NCI-H1436 treated with DMSO at 0.1 percent for 48 hours (cell line): ENCODE measurements at regions not wholly inside any gene's neighbourhood (a gene's known extent, or its start where the extent isn't known, plus 50 kb on each side); places are given as distances from the start of the nearest gene placed in this dataset.
"Not testable (repeated sequence)": the region's sequence is repeated elsewhere in the genome, so short reads cannot be mapped to it uniquely, and the experiment has no call there.

Source experiments
- DNase-seq: peaks from one replicate; lab custom pipeline; 2025; lab: John Stamatoyannopoulos, UW

GRCh38 chr13:88718781-88719180 lies 1047.6 kb downstream of the SLITRK5 start:
- DNase-seq = no peak

DNA sequence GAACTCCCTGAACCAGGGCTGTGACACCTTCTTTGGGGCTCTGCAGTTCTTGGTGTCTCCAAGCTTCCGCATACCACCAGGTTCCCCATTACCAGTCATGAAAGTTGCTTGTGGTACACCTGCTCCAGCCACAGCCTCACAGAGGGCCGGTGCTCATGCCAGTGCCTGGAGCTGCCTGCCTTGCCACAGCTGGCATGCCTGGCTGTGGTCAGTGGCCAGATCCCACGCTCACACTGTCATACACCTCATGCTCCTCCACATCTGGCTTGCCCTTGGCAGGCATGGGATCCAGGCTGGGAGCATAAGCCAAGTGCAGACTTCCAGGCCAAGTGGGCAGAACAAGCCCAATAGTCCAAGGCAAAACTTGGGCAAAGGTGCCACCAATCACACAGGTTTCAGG lies 1054.9 kb downstream of the SLITRK5 start:
- no peak for DNase-seq

DNA sequence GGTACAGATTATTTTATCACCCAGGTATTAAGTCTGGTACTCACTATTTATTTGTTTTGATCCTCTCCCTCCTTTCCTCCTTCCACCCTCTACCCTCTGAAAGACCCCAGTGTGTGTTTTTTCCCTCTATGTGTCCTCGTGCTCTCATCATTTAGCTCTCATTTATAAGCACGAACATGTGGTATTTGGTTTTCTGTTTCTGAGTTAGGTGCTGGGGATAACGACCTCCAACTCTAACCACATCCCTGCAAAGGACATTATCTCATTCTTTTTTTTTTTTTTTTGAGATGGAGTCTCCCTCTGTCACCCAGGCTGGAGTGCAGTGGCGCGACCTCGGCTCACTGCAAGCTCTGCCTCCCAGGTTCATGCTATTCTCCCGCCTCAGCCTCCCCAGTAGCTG lies 1056.1 kb downstream of the SLITRK5 start:
- DNase-seq = not testable (repeated sequence)

DNA sequence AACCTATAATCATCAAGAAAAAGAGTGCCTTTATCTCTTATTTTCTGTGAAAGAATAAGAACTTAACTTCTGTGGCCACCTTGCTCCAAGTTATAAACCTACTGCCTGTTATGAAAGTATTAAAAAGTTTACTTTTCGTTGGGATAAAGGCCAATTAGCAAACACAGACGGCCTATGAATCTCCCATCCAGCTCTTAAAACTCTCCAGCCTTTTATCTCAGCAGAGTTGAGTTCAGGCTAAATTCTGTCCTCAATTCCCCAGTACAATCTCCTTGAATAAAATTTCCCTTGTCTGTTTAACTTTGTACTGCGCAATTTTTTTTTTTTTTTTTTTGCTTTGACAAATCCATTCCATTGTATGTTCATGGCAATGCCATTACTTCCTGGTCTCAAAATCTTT lies 1058.4 kb downstream of the SLITRK5 start:
- no peak for DNase-seq

DNA sequence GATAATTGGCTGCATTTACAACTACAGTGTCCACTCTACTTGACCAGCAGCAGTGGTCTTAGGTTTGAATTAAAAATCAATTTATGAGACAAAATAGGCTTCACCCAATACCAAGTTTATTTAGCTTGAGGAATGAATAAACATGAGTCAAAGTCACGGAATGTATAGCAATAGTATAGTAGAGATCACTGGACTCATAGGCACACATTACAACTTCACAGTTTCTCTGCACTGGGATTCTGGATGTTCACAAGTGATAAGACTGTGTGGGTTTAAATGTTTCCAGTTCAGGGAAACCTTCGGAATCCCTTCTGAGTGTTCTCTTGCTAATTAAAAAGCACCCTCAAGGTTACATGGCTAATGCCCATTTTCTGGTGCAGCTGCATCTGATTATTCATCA lies 1064.9 kb downstream of the SLITRK5 start:
- no peak for DNase-seq

DNA sequence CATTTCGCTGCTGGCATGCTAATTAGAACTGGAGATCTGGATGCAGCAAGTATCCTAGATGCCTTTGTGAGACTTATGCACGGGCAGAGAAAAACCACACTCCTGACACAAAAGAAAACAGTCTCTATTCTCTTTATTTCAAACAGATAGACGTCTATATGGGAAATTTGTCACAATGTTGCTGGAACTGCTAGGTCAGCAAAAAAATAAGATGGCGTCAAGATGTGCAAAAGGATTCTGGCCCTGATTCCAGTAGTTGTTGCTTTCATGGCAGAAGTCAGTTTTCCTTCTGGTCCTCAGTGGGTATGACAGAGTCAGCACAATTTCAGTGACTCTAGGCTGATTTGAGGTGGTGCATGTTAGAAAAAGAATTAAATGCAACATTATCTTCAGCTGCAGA lies 1068.0 kb downstream of the SLITRK5 start:
- DNase-seq = no peak

DNA sequence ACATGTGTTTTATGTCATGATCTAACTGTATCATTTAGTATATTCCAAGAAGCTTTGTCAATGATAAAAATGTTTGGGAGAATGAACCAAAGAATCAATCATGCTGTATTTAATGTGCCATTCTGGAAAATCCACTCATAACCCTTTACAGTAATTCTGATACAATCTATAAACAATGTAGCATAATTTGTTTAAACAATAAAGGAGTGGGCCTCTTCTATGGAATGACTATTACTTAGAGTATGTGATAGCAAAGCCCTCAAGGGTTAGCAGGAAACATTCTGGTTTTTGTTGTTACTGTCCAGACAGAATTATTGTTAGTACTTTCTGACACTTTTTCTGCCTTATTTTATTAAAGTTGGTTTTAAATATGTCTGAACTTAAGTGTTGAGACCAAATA lies 1073.1 kb downstream of the SLITRK5 start:
- DNase-seq = no peak

DNA sequence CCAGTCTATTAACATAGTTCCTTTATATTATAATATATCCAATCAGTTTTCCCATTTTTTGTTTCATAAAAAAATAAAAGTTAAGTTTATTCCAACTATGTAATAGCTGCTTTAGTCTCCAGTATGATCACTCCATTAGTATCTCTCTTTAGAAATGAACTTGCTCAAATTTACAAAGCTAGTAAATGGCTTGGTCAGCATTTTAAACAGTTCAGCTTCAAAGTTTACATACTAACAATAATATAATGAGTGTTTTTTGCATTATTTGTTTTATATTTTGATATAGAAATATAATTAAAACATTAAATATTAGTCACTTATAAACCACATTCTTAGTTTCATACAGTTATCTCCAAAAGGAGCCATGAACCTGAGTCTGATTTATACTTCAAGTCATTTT lies 1073.8 kb downstream of the SLITRK5 start:
- no peak for DNase-seq

GRCh38 chr13:88752041-88752440 lies 1080.9 kb downstream of the SLITRK5 start:
- no peak for DNase-seq

DNA sequence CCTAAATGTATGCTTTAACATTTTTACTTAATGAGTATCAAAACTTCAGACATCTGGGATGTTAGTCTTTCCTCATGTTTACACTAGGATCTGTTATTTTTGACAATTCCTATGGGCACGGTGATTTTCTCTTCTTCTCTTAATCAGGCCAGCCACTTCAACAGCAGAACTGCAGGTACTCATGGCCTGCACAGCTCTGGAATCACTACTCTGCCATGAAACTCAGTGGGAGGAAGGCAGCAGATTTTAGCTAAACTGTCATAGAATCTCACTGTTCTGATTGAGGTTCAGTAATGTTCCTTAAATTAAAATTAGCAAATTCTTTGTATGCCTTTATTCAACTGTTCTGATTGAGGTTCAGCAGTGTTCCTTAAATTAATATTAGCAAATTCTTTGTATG lies 1083.0 kb downstream of the SLITRK5 start:
- no peak for DNase-seq

- no peak for DNase-seq
Observed at GRCh38 chr13:88761145-88761544, 1090.0 kb downstream of the SLITRK5 start.

- DNase-seq = no peak
Observed at GRCh38 chr13:88764103-88764502, 1092.9 kb downstream of the SLITRK5 start.

GRCh38 chr13:88800505-88800904 lies 1129.3 kb downstream of the SLITRK5 start:
- DNase-seq = no peak

- DNase-seq = no peak
Observed at GRCh38 chr13:88801361-88801760, 1130.2 kb downstream of the SLITRK5 start.

DNA sequence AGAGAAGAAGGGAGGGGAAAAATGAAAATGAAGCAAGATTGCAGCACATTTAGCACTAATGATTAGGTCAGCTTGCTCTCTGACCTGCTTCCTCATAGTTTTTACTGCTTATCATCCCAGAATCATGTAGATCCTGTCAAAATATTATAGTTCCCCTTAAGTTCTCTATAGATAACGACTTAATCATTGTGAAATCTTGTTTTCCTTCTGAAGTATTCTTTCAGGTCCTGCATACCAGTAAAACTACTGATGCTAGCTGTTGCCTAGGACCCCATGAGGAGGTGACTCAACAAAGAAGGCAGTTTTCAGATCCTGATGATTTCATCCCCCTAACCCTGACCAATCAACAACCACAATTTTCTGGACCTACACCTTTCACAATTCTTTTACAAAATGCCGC lies 1131.7 kb downstream of the SLITRK5 start:
- DNase-seq = no peak

GRCh38 chr13:88806438-88806837 lies 1135.3 kb downstream of the SLITRK5 start:
- no peak for DNase-seq

DNA sequence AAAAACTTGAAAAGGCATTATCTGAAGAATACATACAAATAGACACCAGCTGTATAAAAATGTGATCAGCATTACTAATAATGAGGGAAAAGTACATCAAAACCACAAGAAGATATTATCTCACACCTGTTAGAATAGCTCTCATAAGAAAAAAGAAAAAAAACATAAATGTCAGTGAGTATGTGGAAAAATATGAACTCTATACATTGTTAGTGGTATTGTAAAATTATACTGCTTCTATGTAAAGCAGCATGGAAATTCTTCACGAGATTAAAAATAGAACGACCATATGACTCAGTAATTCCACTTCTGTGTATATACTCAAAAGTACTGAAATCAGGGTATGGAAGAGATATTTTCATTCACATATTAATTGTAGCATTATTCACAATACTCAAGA lies 1146.4 kb downstream of the SLITRK5 start:
- DNase-seq = no peak

- no peak for DNase-seq
Observed at GRCh38 chr13:88823114-88823513, 1151.9 kb downstream of the SLITRK5 start.

GRCh38 chr13:88824218-88824617 lies 1153.0 kb downstream of the SLITRK5 start:
- no peak for DNase-seq

DNA sequence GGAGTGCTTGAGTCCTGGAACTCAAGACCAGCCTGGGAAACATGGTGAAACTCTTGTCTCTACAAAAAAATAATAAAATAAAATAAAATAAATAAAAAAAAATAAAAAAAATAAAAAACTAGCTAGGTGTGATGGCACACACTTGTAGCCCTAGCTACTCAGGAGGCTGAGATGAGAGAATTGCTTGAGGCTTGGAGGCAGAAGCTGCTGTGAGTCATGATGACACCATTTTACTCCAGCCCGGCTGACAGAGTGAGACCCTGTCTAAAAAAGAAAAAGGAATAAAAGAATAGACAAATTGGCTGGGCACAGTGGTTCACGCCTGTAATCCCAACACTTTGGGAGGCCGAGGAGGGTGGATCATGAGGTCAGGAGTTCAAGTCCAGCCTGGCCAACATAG lies 1168.9 kb downstream of the SLITRK5 start:
- no peak for DNase-seq

- DNase-seq = not testable (repeated sequence)
Observed at GRCh38 chr13:88852293-88852692, 1181.1 kb downstream of the SLITRK5 start.

DNA sequence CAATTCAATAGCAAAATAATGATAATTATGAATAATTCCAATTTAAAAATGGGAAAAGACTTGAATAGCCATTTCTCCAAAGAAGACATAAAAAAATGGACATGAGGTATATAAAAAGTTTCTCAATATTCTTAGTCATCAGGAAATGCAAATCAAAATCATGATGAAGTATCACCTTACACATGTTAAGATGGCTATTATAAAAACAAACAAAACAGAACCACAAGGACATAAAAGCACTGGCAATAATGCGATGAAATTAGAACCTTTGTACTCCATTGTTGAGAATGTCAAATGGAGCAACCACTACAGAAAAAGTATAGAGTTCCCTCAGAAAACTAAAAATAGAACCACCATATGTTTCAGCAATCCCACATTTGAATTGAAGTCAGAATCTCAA lies 1186.1 kb downstream of the SLITRK5 start:
- DNase-seq = peak; percentile 54

DNA sequence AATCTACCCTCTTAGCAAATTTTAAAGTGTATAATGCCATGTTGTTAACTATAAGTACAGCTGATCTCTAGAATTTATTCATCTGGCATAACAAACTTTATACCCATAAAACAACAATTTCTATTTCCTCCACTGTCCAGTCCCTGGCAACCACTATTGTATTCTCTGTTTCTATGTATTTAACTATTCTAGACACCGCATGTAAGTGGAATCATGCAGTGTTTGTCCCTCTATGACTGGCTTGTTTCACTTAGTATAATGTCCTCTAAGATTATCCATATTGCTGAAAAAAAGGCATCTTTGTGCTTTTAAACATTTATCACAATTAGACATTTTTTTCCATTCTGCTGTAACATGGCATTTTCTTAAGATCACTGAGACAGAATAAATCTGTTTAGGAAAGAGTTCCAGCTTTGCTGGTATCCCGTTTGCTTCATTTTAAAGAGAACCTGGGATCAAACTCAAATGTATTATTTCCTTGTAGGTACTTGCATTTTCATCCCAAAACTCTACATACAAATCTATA lies 1191.0 kb downstream of the SLITRK5 start:
- DNase-seq = no peak

DNA sequence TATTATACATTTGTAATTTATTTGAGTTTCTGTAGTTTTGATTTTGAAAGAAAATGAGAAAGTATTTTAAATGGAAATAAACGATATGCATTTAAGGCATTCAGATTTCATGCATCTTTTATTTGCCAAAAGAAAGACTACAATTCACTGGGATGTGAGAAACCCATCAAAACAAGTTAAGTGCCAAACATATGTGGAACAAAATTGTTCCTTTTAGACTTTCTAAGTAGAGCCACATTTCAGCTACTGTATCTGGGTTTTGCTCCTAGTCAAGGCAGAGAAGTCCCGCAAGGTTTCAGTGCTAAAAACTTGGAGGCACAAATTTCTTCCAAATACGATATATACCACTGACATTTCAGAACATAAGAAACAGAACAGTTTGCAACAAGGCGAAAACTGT lies 1191.9 kb downstream of the SLITRK5 start:
- DNase-seq = no peak

DNA sequence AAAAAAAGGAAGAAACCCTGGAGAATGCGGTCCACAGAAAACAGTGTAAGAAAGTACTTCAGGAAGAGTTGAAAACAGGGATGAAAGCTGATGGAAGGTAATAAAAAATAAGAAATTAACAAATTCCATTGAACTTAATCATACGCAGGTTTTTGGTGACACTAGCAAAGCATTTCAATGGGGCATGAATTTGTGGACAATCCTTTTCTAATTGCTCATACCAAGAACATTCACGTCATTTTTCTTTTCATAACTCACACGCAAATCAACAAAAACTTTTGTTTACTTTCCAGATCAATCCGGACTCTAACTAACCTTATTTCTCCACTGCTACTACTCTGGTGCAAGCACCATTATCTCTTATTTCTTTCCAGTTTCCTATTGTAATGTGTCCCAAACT lies 1195.0 kb downstream of the SLITRK5 start:
- no peak for DNase-seq
